ENCODE measurements at regions not wholly inside any gene's neighbourhood (a gene's known extent, or its start where the extent isn't known, plus 50 kb on each side); places are given as distances from the start of the nearest gene placed in this dataset.

DNA sequence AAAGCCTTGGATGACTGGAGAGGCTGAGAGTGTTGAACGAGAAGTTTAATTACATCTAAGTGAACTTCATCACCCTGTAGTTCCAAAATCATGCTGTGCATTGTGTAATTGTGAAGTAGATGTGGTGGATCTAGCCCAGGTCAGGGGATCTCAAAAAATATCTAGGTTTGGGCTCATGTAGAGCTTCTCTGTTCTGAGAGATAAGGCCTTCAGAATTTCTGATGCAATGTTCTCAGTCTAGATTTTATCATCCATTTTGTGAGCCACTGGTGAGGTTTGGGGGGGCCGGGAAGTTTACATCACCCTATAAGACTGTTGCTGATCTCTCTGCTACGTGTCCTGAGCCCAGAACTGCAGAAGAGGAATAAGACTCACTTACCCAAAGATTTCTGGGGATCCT is 719.4 kb downstream of the SOCS6 start:
- DNase-seq (ENCODE audit: low spot score), result no peak

DNA sequence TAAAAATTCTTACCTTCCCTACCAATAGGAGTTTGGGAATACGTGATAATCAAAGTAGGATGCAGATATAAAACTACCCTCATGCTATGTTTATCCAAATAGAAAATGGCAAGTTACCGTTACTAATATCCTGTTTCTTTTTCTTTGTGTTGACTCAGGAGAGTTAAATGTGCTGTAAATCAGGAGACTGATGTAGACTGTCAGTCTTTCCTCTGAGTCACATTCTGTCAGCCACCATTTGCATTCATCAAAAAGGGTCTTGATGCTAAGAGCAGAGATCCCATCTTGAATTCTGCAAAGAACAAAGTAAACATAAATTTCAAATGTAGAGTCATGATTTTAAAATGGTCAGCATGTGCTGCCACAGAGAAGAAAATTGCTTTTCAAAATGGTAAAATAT is 712.8 kb downstream of the SOCS6 start:
- no peak for DNase-seq (ENCODE audit: low spot score)

DNA sequence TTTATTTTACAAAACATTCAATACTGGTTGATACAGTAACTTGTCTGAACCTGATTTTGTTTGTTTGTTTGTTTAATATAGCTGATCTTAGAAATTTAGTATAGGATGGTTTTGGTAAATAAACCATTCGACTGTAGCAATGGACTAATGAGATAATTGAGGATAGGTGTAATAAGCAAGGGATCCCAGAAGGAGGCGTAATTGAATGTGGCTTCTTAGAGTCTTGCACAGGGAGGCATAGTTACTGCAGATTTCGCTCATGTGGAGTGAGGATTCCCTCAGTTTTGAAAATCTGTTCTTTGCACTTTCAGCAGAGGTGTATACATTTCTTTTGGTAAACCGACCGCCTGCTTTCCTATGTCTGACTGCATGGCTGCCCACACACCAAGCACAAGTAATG is 709.6 kb downstream of the SOCS6 start:
- no peak for DNase-seq (ENCODE audit: low spot score)

GRCh38 chr18:70994116-70994515 is 705.3 kb downstream of the SOCS6 start:
- DNase-seq (ENCODE audit: low spot score), result no peak

GRCh38 chr18:70991577-70991976 is 702.7 kb downstream of the SOCS6 start:
- DNase-seq (ENCODE audit: low spot score), result no peak

- DNase-seq (ENCODE audit: low spot score), result no peak
Observed at GRCh38 chr18:70985948-70986347, 697.1 kb downstream of the SOCS6 start.

GRCh38 chr18:70982292-70982691 is 693.4 kb downstream of the SOCS6 start:
- no peak for DNase-seq (ENCODE audit: low spot score)

- no peak for DNase-seq (ENCODE audit: low spot score)
Observed at GRCh38 chr18:70981400-70982140, 692.7 kb downstream of the SOCS6 start.

DNA sequence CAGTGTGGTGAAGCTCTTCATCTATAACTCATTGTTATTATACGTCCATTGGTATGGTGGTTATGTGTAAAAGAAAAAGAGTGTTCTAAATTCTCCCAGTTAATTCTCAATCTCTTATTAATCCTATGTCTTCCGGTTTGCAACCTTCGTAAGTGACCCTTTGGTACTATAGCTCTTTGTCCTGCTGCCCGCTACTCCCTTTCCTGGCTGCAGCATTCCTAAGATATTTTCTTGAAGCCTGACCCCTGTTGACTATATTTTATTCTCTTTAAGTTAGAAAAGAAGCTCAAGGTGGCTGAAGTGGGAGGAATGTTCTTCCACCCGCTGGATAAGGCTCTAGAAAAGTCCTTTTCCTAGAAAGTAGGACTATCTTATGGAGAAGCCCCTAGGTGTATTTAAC is 684.8 kb downstream of the SOCS6 start:
- DNase-seq (ENCODE audit: low spot score), result no peak

- no peak for DNase-seq (ENCODE audit: low spot score)
Observed at GRCh38 chr18:70966419-70966818, 677.6 kb downstream of the SOCS6 start.

DNA sequence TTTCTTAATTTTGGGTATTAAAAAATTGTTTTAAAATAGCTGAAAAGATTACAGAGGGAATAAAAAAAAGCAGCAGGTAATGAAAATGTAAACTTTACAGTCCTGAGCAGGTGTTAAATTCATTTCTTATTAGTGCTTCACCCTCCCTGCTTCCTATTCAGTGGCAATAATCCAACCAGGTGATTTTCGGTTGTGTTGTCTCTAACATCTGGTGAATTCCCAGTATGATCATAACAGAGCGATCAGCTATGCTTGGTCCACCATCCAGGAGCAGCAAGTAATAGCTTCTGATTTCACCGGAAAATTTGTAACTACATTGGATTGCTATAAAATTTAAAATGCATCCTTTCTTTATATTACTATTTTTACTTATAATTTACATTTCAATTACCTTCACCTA is 673.1 kb downstream of the SOCS6 start:
- no peak for DNase-seq (ENCODE audit: low spot score)

GRCh38 chr18:70956554-70956953 is 667.7 kb downstream of the SOCS6 start:
- DNase-seq (ENCODE audit: low spot score), result no peak

DNA sequence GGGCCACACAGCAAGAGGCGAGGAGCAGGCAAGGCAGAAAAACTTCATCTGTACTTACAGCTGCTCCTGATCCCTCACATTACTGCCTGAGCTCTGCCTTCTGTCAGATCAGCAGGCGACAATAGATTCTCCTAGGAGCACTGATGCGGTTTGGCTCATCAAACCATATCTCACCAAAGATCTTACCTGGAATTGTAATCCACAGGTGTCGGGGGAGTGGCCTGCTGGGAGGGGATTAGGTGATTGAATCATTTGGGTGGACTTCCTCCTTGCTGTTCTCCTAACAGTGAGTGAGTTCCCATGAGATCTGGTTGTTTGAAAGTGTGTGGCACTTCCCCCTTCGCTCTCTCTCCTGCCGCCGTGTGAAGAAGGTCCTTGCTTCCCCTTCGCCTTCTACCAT is 647.3 kb downstream of the SOCS6 start:
- DNase-seq (ENCODE audit: low spot score), result no peak

- no peak for DNase-seq (ENCODE audit: low spot score)
Observed at GRCh38 chr18:70931942-70932814, 643.3 kb downstream of the SOCS6 start.

- DNase-seq (ENCODE audit: low spot score), result no peak
Observed at GRCh38 chr18:70920840-70921374, 632.1 kb downstream of the SOCS6 start.

- DNase-seq (ENCODE audit: low spot score), result no peak
Observed at GRCh38 chr18:70907673-70908072, 618.8 kb downstream of the SOCS6 start.

GRCh38 chr18:70892381-70892780 is 603.5 kb downstream of the SOCS6 start:
- no peak for DNase-seq (ENCODE audit: low spot score)

- DNase-seq (ENCODE audit: low spot score), result no peak
Observed at GRCh38 chr18:70870292-70870691, 581.4 kb downstream of the SOCS6 start.

DNA sequence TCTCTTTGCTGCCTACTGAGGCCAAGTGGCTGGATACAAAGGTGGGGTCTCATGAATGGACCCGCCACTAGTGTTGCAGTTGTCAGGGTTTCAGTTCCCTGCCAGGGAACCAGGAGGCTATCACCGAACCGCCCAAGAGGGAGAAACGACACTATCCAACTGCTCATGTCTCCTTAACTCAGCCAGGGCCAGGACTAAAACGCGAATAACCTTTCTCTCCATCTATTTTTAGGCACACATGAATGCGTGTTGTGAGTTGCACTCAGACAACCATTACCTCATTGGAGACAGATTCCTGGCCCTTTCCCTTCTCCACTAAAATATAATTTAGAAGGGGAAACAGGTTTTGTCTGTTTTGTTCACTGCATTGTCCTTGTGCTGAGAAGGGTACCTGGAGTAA is 559.5 kb downstream of the SOCS6 start:
- DNase-seq (ENCODE audit: low spot score), result no peak

- DNase-seq (ENCODE audit: low spot score), result no peak
Observed at GRCh38 chr18:70840649-70841048, 551.8 kb downstream of the SOCS6 start.

- DNase-seq (ENCODE audit: low spot score), result no peak
Observed at GRCh38 chr18:70827632-70828031, 538.8 kb downstream of the SOCS6 start.

DNA sequence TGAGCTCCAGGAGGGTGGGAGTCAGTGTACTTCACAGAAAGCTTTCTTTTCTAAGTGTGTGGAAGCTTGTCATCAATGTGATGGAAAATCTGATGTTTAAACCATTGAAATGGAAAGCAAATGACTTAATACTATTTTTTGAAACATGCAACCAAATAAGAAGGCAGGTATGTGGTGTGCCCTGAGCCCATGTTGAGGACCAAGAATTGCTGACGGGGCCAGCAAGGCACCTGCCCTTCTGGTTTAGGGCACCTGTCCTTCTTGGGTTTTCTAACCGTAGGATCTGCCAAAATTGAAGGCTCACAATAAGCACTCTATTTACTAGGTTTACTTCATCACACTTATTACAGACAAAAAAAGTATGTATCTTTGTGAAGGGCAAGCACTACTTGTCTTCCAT is 537.7 kb downstream of the SOCS6 start:
- no peak for DNase-seq (ENCODE audit: low spot score)

DNA sequence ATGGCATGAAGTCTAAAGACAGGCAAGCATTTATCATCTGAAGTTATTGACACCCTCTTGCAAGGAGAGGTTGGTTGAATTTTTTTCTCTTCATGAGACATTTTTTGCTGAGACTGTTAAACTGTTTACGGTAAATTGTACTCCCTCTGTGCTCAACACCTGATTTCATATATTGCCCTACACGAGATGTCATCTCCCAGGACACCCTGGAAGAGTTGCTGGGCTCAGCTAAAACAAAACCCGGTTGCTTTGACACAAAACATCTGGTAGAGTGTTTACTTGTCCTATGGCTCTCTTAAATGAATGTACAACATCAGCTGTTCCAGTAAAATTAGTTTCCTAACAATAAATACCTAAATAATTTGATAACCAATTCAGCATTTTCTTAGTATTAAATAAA is 533.8 kb downstream of the SOCS6 start:
- DNase-seq (ENCODE audit: low spot score), result no peak
